ENCODE measurements at regions not wholly inside any gene's neighbourhood (a gene's known extent, or its start where the extent isn't known, plus 50 kb on each side); places are given as distances from the start of the nearest gene placed in this dataset.

GRCh38 chr6:63097222-63097621 lies 114.0 kb upstream of the FKBP1C start:
- TF ChIP-seq CREB1 (IDR thresholded peaks at IDR 0.05) (no peak), POLR2AphosphoS5 (IDR thresholded peaks at IDR 0.05; ENCODE audit: low read depth, low read length) (no peak), CTCF (IDR thresholded peaks at IDR 0.05; ENCODE audit: control extremely low read depth in 1 of 3, insufficient read depth in 1 of 3, low read depth in 1 of 3, low read length in 3 of 3) (no peak), POLR2A (IDR thresholded peaks at IDR 0.05; ENCODE audit: control extremely low read depth in 1 of 2, low read depth in 2 of 2, low read length in 2 of 2) (no peak), ZNF274 (IDR thresholded peaks at IDR 0.05; ENCODE audit: borderline replicate concordance, extremely low read depth, low read length) (no peak)
